ENCODE measurements at regions not wholly inside any gene's neighbourhood (a gene's known extent, or its start where the extent isn't known, plus 50 kb on each side); places are given as distances from the start of the nearest gene placed in this dataset.

GRCh38 chr2:120405759-120406099 lies 59.8 kb downstream of the INHBB start:
- TF ChIP-seq EZH2 (IDR thresholded peaks at IDR 0.05; ENCODE audit: borderline replicate concordance, insufficient read depth, low read depth, low read length, poor library complexity, severe bottlenecking): no peak
- TF ChIP-seq, protein P1, sequence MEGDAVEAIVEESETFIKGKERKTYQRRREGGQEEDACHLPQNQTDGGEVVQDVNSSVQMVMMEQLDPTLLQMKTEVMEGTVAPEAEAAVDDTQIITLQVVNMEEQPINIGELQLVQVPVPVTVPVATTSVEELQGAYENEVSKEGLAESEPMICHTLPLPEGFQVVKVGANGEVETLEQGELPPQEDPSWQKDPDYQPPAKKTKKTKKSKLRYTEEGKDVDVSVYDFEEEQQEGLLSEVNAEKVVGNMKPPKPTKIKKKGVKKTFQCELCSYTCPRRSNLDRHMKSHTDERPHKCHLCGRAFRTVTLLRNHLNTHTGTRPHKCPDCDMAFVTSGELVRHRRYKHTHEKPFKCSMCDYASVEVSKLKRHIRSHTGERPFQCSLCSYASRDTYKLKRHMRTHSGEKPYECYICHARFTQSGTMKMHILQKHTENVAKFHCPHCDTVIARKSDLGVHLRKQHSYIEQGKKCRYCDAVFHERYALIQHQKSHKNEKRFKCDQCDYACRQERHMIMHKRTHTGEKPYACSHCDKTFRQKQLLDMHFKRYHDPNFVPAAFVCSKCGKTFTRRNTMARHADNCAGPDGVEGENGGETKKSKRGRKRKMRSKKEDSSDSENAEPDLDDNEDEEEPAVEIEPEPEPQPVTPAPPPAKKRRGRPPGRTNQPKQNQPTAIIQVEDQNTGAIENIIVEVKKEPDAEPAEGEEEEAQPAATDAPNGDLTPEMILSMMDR (IDR thresholded peaks at IDR 0.05): no peak
- H3K4me3 ChIP-seq (ENCODE audit: control extremely low read depth in 1 of 5, extremely low read depth in 1 of 5, insufficient read depth in 1 of 5, low read depth in 2 of 5, low read length in 4 of 5): no peak overlapping the region
- no peaks in the 10 kb centered on the region for H3K36me3 ChIP-seq (replicated peaks in 1 of 2; ENCODE audit: control extremely low read depth in 1 of 2, control insufficient read depth in 1 of 2, extremely low read depth in 1 of 2, insufficient read depth in 2 of 2, low read length in 1 of 2)
- no peaks in the 10 kb centered on the region for H4K20me1 ChIP-seq (ENCODE audit: control insufficient read depth, insufficient read depth, low read length, poor library complexity, severe bottlenecking)
- ATAC-seq (ENCODE audit: low read depth) (no peak), DNase-seq (no peak)
- no peaks in the 10 kb centered on the region for H3K4me1 Mint-ChIP-seq
- no peaks in the 10 kb centered on the region for H3K79me2 ChIP-seq (ENCODE audit: control insufficient read depth, insufficient read depth, low read length)
- H3K9ac ChIP-seq (ENCODE audit: low read length): no peak overlapping the region
- no peak overlapping the region for H3K27ac Mint-ChIP-seq
- H3K9me3 ChIP-seq (ENCODE audit: control extremely low read depth in 1 of 3, control insufficient read depth in 2 of 3, insufficient read depth in 1 of 3, low read length in 2 of 3): peaks cover 0 to 12% (median 5%) of the 10 kb centered on the region in 3 donors
- POLR2A ChIA-PET: no interaction called here
- H3K27ac ChIP-seq (ENCODE audit: low read length in 2 of 2): no peak overlapping the region
- no peak overlapping the region for H2AFZ ChIP-seq (ENCODE audit: insufficient read depth, low read depth, low read length, poor library complexity, severe bottlenecking)
- no peaks in the 10 kb centered on the region for H3K4me1 ChIP-seq (ENCODE audit: control insufficient read depth in 2 of 2, insufficient read depth in 2 of 2, low read length in 2 of 2)
- peaks cover 0 to 5% (median 0%) of the 10 kb centered on the region in 4 experiments for H3K27me3 ChIP-seq (replicated peaks in 1 of 4; ENCODE audit: control extremely low read depth in 1 of 4, control insufficient read depth in 3 of 4, insufficient read depth in 4 of 4, low read length in 3 of 4)
- no peak overlapping the region for H3K4me2 ChIP-seq (replicated peaks; ENCODE audit: low read depth, low read length, poor library complexity, severe bottlenecking)
- CTCF ChIA-PET: no interaction called here
- intact Hi-C loops (cut with micrococcal nuclease): no loop called here
- 86% methylated on average over 5 of the region's 5 CpGs for WGBS (ENCODE audit: insufficient coverage)
- no peak overlapping the region for H3K4me3 Mint-ChIP-seq
- peaks cover 4% of the 10 kb centered on the region for H3K9me3 Mint-ChIP-seq (ENCODE audit: insufficient read depth)
- peaks cover 15% of the 10 kb centered on the region for H3K27me3 Mint-ChIP-seq

GRCh38 chr2:120406566-120406965 lies 60.6 kb downstream of the INHBB start:
- Histone ChIP-seq H2AFZ (ENCODE audit: insufficient read depth, low read depth, low read length, poor library complexity, severe bottlenecking) (no peak overlapping the region), H3K9me3 (ENCODE audit: control extremely low read depth in 1 of 3, control insufficient read depth in 2 of 3, insufficient read depth in 1 of 3, low read length in 2 of 3) (peaks cover 0 to 12% (median 5%) of the 10 kb centered on the region in 3 donors), H3K4me2 (replicated peaks; ENCODE audit: low read depth, low read length, poor library complexity, severe bottlenecking) (no peak overlapping the region), H3K79me2 (ENCODE audit: control insufficient read depth, insufficient read depth, low read length) (no peaks in the 10 kb centered on the region), H4K20me1 (ENCODE audit: control insufficient read depth, insufficient read depth, low read length, poor library complexity, severe bottlenecking) (no peaks in the 10 kb centered on the region), H3K4me3 (ENCODE audit: control extremely low read depth in 1 of 5, extremely low read depth in 1 of 5, insufficient read depth in 1 of 5, low read depth in 2 of 5, low read length in 4 of 5) (no peak overlapping the region), H3K9ac (ENCODE audit: low read length) (no peak overlapping the region), H3K27me3 (replicated peaks in 1 of 4; ENCODE audit: control extremely low read depth in 1 of 4, control insufficient read depth in 3 of 4, insufficient read depth in 4 of 4, low read length in 3 of 4) (peaks cover 0 to 5% (median 0%) of the 10 kb centered on the region in 4 experiments), H3K36me3 (replicated peaks in 1 of 2; ENCODE audit: control extremely low read depth in 1 of 2, control insufficient read depth in 1 of 2, extremely low read depth in 1 of 2, insufficient read depth in 2 of 2, low read length in 1 of 2) (no peaks in the 10 kb centered on the region), H3K27ac (ENCODE audit: low read length in 2 of 2) (no peak overlapping the region), H3K4me1 (ENCODE audit: control insufficient read depth in 2 of 2, insufficient read depth in 2 of 2, low read length in 2 of 2) (no peaks in the 10 kb centered on the region)
- Mint-ChIP-seq H3K4me1 (no peaks in the 10 kb centered on the region), H3K9me3 (ENCODE audit: insufficient read depth) (peaks cover 7% of the 10 kb centered on the region), H3K4me3 (no peak overlapping the region), H3K27me3 (peaks cover 16% of the 10 kb centered on the region), H3K27ac (no peak overlapping the region)
- ChIA-PET CTCF (no interaction called here), POLR2A (no interaction called here)
- TF ChIP-seq, protein P1 (IDR thresholded peaks at IDR 0.05): no peak
- no peak for TF ChIP-seq EZH2 (IDR thresholded peaks at IDR 0.05; ENCODE audit: borderline replicate concordance, insufficient read depth, low read depth, low read length, poor library complexity, severe bottlenecking)
- WGBS (ENCODE audit: insufficient coverage): 76% methylated on average over 9 of the region's 9 CpGs
- DNase-seq: no peak
- no peak for ATAC-seq (ENCODE audit: low read depth)
- intact Hi-C loops (cut with micrococcal nuclease): no loop called here

Data from B cell (primary cell).